ELR (cell line): ENCODE measurements at regions not wholly inside any gene's neighbourhood (a gene's known extent, or its start where the extent isn't known, plus 50 kb on each side); places are given as distances from the start of the nearest gene placed in this dataset.
A peak's percentile ranks its signal among the peaks of the same experiment; 100 is the strongest.
"Not testable (repeated sequence)": the region's sequence is repeated elsewhere in the genome, so short reads cannot be mapped to it uniquely, and the experiment has no call there.

ENCODE experiments used
- DNase-seq: peaks from one replicate; pipeline ENCODE4 v3.0.0-alpha.2; 2015; ENCODE audit warnings: low read depth

GRCh38 chrX:114087543-114087942, 496.3 kb upstream of the HTR2C start:
- DNase-seq: no peak

- no peak for DNase-seq
These were observed 506.1 kb upstream of the HTR2C start for GRCh38 chrX:114077773-114078172.

GRCh38 chrX:114075073-114075673, 508.7 kb upstream of the HTR2C start:
- peak; percentile 0 for DNase-seq

GRCh38 chrX:114073926-114074325, 510.0 kb upstream of the HTR2C start:
- no peak for DNase-seq

GRCh38 chrX:114071412-114071811, 512.5 kb upstream of the HTR2C start:
- no peak for DNase-seq

GRCh38 chrX:114065577-114066223, 518.2 kb upstream of the HTR2C start:
- no peak for DNase-seq

DNA sequence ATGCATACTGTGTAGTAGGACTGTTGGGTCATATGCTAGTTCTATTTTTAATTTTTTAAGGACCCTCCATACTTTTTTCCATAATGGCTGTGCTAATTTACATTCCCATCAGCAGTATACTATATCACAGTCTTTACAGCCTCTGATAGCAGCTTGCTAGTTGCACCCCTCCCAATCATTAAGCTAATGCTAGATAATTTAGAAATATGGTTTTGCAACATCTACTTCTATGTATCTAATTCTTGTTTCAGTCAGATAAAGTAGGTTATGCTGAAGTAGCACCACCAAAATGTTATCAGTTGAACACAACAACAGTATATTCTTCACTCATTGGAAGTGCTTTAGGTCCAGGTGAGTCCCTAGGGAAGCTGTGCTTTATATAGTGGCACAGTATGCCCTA, 522.7 kb upstream of the HTR2C start:
- no peak for DNase-seq

- DNase-seq: no peak
These were observed 524.9 kb upstream of the HTR2C start for GRCh38 chrX:114058988-114059418.

DNA sequence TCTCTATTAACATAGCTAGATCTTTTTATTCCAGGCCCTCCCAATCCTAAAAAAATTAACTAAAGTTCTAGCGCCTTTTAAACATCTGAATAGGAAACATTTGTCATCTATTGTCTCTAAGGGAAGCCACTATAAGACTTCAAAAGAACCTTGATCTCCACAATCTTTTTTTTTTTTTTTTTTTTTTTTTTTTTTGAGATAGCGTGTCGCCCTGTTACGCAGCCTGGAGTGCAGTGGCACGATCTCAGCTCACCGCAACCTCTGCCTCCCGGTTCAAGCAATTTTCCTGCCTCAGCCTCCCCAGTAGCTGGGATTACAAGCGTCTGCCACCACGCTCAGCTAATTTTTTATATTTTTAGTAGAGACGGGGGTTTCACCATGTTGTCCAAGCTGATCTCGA, 526.5 kb upstream of the HTR2C start:
- not testable (repeated sequence) for DNase-seq

DNA sequence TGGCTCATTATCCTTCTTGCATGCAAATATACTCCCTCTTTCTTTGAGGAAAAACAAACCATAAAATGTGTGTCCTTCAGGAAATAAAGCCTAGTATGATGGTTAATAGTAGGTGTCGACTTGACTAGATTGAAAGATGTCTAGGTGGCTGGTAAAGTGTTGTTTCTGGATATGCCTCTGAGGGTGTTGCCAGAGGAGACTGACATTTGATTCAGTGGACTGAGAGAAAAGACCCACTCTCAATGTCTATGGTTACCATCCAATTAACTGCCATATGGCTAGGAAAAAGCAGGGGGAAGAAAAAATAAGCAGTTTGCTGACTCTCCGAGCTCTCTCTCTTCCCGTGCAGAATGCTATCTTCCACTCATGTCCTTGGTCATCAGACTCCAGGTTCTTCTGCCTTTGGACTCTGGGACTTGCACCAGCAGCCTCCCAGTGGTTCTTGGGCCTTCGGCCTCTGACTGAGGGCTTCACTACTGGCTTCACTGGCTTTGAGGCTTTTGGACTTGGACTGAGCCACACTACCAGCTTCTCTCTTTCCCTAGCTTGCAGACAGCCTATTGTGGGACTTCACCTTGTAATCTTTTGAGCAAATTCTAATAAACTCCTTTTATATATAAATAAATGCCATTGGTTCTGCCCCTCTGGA, 532.1 kb upstream of the HTR2C start:
- DNase-seq: no peak

GRCh38 chrX:114050075-114050796, 533.6 kb upstream of the HTR2C start:
- no peak for DNase-seq

GRCh38 chrX:114049063-114049462, 534.8 kb upstream of the HTR2C start:
- DNase-seq: no peak

DNA sequence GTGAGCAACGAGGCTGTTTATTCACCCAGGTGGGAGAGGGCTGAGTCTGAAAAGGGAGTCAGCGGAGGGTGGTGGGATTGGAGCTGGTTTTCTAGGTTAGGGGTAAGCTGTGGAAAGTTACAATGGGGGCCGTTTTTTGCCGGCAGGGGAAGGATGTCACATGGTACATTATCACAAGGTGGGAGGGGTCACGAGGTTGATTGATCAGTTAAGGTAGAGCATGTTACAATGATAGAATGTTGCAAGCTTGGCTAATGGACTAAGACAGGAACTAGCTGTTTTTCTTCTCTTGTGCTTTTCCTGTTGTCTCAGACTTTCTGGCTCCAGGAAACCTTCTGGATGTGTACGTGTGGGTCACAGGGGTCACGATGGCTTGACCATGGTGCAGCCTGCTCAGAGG, 536.3 kb upstream of the HTR2C start:
- no peak for DNase-seq

DNA sequence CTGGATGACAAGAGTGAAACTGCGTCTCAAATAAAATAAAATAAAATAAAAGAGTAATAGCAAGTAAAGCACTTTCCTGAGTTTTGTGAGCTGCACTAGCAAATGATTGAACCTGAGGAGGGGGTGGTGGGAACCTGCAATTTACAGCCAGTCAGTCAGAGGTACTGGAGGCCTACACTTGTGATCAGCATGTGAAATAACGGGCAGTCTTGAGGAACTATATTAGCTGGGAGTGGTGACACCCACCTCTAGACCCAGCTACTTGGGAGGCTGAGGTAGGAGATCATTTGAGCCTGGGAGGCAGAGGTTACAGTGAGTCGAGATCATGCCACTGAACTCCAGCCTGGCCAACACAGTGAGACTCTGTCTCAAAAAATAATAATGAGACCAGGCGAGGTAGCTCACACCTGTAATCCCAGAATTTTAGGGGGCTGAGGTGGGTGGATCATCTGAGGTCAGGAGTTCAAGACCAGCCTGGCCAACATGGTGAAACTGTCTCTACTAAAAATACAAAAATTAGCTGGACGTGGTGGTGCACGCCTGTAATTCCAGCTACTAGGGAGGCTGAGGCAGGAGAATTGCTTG, 537.1 kb upstream of the HTR2C start:
- DNase-seq: no peak

DNA sequence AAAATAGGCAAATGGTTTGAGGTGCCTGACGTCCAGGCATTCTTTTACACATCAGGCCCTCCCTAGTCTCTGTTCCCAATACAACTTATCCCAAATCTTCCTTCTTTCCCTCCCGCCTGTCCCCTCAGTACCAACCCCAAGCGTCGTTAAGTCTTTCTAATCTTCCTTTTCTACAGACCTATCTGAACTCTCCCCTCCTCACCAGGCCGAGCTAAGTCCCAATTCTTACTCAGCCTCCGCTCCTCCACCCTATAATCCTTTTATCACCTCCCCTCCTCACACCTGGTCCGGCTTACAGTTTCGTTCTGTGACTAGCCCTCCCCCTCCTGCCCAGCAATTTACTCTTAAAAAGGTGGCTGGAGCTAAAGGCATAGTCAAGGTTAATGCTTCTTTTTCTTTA, 542.4 kb upstream of the HTR2C start:
- not testable (repeated sequence) for DNase-seq

DNA sequence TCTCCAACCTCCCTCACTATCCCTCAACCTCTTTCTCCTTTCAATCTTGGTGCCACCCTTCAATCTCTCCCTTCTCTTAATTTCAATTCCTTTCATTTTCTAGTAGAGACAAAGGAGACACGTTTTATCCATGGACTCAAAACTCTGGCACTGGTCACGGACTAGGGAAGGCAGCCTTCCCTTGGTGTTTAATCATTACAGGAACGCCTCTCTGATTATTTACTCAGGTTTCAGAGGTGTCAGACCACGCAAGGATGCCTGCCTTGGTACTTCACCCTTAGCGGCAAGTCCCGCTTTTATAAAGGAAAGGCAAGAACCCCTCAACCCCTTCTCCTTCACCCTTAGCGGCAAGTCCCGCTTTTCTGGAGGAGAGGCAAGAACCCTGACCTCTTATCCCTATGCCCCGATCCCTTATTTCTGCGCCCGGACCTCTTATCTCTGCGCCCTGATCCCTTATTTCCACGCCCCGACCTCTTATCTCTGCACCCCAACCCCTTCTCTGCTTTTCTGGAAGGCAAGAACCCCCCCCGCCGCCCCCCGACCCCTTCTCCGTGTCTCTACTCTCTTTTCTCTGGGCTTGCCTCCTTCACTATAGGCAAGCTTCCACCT, 543.1 kb upstream of the HTR2C start:
- DNase-seq: not testable (repeated sequence)

- DNase-seq: not testable (repeated sequence)
These were observed 543.8 kb upstream of the HTR2C start for GRCh38 chrX:114040111-114040510.

DNA sequence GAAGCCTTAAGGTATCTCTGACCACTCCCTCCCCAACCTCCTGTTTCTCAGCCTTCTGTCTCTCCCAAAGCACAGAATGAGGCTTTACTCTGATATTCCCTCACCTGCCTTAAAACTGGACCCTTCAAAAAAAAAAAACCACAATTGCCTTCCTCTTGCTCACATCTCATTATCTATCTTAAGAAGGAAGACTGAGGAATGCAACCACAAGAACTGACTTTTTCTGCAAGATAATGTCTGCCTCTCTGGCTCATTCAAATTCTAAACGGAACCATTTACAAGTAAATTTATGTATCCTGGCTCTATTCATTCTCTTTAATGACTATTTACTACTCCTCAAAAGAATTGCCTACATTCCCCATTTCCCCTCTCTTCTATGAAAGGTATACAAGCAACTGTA, 545.5 kb upstream of the HTR2C start:
- DNase-seq: no peak

GRCh38 chrX:114037515-114037914, 546.4 kb upstream of the HTR2C start:
- DNase-seq: no peak

- no peak for DNase-seq
These were observed 554.8 kb upstream of the HTR2C start for GRCh38 chrX:114028907-114029662.

DNA sequence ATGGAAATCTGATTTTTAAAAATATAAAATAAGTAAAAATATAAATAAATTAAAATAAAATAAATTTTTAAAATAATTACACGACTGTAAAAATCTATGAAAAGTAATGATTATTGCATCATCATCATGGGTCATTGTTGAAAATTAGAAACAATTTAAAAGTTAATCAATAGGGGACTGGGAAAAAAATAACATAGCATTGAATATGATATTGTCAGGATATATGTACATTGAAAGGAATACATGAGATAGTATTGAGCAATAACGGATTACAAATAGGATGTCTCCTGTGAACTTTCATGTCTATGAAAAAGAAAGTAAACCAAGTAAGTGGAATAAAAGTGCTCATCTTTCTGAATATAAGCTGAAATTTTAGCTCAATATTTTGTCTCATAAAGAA, 566.8 kb upstream of the HTR2C start:
- no peak for DNase-seq
